ENCODE measurements at regions not wholly inside any gene's neighbourhood (a gene's known extent, or its start where the extent isn't known, plus 50 kb on each side); places are given as distances from the start of the nearest gene placed in this dataset.
"Not testable (repeated sequence)": the region's sequence is repeated elsewhere in the genome, so short reads cannot be mapped to it uniquely, and the experiment has no call there.

- DNase-seq (ENCODE audit: low spot score) = no peak
Observed at GRCh38 chr12:38480594-38480993, 164.0 kb downstream of the ALG10B start.

DNA sequence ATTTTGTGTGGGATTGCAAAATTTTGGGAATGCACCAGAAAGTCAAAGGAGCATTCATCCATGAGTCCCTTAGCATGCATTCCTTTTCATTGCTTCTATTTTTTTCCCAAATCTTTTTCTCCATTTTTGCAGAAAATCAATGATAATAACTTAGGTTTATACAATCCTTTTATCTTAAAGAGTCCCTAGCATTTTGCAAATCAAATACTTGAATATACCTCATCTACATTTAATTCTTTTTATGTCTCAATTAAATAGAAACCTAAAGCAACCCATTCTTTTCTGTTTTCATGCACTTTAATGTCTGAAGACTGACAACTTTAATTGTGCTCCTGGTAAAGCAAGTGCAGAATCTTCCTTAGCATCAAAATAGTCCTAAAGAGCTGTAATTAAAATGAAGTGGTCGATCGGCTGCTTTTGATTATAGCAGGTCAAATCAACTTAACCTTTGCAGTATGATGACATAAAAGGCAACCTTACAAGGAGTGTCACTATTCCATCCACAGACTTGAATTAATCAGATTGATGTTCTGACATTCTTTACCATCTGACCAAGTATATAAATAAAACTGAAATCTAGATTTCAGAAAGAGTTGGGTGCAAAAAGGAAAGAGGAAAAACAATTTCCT lies 168.4 kb downstream of the ALG10B start:
- DNase-seq (ENCODE audit: low spot score) = no peak

DNA sequence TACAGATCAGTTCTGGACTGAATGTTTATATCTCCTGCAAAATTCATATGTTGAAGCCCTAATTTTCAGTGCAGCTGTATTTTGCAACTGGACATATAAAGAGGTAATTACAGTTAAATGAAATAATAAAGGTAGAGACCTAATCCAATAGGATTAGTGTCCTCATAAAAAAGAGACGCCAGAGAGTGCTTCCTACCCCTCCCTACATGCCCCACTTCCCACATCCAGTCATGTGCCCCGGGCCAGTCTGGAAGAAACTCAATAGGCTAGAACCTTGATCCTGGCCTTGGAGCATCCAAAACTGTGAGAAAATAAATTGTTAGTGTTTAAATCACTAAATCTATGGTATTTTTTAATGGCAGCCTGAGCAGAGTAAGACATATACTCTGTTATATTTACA lies 172.3 kb downstream of the ALG10B start:
- no peak for DNase-seq (ENCODE audit: low spot score)

DNA sequence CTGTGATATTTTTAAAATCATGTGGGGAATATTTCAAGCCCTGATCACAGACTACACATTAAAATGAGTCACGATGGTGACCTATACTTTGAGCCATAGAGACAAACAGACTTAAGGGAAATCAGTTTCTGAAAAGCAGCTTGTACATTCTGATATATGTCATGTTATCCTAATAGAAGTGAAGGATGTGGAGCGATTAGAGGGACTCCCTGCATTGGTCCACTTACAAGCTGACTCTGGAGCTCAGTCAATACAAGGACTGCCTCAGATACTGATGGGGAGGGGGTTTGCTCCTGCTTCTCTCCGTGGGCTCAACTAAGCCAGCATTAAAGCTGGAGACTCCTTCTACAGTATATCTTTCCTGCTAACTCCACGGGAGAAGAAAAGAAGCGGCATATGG lies 173.5 kb downstream of the ALG10B start:
- no peak for DNase-seq (ENCODE audit: low spot score)

GRCh38 chr12:38490941-38491340 lies 174.4 kb downstream of the ALG10B start:
- no peak for DNase-seq (ENCODE audit: low spot score)

DNA sequence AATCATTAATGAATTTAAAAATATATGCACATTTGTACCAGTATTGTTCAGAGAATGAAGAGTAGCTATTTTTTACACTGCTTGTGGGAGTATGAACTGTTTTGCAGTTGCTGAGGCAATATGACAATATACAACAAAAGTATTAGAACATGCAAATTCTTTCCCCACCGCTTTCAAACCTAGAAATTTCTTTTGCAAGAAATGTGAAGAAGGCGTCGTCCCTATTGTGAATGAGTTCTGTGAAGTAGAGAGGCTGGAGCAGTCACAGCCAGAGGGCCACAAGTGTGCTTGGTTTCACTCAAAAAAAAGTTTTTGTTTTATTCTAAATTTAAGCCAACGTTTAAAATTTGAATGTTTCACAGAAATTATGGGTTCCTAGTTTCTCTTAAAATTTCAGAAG lies 184.9 kb downstream of the ALG10B start:
- no peak for DNase-seq (ENCODE audit: low spot score)

DNA sequence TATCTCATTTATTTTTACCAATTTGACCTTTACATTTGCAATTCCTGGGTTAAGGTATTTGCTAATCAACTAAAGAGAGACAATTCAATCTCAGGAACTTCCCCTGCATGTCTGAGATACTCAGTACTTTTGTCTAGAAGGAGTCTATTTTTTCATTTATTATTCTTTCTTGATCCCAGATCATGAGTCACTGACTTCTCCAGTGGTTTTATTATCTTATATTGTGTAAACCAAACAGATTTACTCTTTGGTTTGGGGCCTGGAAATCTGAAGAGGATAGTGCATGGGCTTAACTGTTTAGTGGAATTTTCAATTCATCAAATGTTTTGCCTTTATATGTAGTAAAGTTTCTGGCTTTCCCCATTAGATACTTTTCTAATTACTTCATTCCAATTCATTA lies 185.4 kb downstream of the ALG10B start:
- DNase-seq (ENCODE audit: low spot score) = no peak

GRCh38 chr12:38502415-38502814 lies 185.8 kb downstream of the ALG10B start:
- DNase-seq (ENCODE audit: low spot score) = no peak

- DNase-seq (ENCODE audit: low spot score) = no peak
Observed at GRCh38 chr12:38507839-38508238, 191.3 kb downstream of the ALG10B start.

GRCh38 chr12:38508246-38508645 lies 191.7 kb downstream of the ALG10B start:
- DNase-seq (ENCODE audit: low spot score) = no peak

- peak; percentile 0 for DNase-seq (ENCODE audit: low spot score)
Observed at GRCh38 chr12:38515912-38516311, 199.3 kb downstream of the ALG10B start.

GRCh38 chr12:38516418-38516817 lies 199.8 kb downstream of the ALG10B start:
- peak; percentile 0 for DNase-seq (ENCODE audit: low spot score)

DNA sequence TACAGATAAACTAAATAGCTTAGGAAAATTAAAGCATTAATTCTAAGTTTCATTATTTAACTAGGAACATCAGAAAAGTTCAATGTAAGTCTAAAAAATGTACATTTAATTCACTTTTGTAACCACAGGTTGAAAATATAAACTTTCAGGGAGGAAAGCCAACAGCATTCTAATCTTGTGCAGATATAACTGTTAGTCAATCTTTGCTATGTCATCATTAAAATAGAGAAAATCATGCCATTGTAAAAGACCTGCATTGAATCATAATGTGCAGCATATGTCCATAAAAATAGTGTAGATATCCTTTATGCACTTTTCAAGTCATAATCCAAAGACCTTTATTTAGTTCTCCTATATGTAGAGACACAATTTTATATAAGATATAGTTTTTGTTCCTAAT lies 207.3 kb downstream of the ALG10B start:
- DNase-seq (ENCODE audit: low spot score) = no peak

DNA sequence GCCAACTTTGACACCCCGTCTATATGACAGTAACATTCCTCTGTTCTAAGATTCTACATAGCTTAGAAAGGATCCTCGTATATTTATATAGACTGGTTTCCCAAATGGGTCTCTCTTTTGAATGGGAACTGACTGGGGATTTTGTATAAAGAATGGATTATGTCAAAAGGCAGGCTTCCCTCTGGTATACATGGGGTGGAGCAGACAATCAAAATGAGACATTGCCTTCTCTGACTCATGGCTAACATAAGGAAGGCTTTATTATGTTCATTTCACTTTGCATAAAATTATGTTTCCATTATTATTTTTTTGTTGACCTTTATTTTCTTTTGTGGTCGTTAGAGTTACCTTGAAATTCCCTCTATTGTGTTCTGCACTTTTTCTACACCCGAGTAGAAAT lies 211.1 kb downstream of the ALG10B start:
- DNase-seq (ENCODE audit: low spot score) = no peak

DNA sequence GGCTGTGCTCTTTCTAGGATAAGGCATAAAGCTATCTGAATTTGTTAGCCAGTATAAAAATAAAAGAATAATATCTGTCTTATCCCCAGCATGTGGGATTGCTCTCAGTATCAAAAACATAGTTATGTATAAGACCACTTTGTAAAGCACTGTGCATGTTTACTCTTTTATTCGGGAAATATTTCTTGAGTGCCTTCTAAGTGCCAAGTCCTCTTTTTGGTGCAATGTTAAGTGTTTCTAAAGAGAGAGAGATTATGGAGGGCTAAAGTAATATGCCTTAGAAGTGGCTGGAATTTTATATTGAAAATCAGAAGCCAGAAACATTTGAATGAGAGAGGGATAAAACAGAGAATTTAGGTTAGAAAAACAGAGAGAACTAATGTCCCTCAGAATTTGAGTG lies 212.0 kb downstream of the ALG10B start:
- DNase-seq (ENCODE audit: low spot score) = no peak

DNA sequence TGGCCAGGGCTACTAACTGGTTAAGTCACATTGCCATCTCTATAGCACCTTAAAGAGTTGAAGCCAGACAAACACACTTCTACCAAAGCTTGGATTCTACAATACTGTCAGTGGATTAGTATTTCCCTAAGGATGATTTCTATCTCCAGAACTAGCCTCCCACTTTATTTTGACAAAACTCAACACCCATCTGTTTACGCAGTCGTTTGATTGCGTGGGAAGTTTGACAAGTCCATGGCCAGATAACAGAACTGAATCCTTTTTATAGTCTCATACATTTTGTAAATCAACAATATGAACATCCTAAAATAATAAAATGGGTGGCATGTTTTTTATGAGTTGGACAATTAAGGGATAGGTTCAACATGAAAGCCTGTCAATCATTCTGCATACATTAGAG lies 212.7 kb downstream of the ALG10B start:
- not testable (repeated sequence) for DNase-seq (ENCODE audit: low spot score)

DNA sequence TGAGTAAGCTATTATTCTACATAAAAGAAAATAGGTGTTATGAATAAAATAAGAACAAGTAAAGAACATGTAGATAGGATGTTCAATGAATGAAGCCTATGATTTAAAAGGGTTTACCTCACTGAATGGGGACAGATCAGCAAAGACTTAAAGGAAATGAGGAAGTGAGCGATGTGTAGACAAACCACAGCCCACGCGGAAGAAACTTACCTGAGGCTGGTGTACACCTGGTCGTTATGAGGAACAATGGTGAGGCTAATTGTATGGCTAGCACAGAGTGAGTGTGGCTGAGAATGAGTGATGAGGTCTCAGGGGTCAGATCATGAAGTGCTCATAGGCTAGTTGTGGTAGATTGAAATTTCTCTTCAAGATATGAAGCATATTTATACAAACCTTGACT lies 221.7 kb downstream of the ALG10B start:
- no peak for DNase-seq (ENCODE audit: low spot score)

GRCh38 chr12:38540156-38540555 lies 223.6 kb downstream of the ALG10B start:
- DNase-seq (ENCODE audit: low spot score) = no peak

- DNase-seq (ENCODE audit: low spot score) = no peak
Observed at GRCh38 chr12:38541849-38542248, 225.3 kb downstream of the ALG10B start.

DNA sequence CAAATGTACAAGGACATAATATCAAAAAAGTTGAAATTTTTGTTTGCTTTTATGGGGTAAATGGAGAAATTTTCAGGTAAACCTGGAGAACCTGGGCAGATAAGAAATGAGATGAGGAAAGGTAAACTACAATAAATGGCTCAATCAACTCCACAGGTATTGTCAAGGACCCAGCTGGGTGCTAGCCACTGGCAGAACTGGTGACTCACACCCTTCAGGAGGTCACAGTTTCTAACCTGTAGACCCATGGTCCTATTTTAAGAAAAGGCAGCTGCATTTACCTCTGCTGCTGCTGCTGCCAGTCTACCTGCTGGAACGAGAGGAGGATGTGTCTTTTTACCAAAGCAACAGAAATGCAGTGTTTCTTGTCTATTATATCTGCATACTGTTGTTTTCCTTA lies 226.6 kb downstream of the ALG10B start:
- no peak for DNase-seq (ENCODE audit: low spot score)

DNA sequence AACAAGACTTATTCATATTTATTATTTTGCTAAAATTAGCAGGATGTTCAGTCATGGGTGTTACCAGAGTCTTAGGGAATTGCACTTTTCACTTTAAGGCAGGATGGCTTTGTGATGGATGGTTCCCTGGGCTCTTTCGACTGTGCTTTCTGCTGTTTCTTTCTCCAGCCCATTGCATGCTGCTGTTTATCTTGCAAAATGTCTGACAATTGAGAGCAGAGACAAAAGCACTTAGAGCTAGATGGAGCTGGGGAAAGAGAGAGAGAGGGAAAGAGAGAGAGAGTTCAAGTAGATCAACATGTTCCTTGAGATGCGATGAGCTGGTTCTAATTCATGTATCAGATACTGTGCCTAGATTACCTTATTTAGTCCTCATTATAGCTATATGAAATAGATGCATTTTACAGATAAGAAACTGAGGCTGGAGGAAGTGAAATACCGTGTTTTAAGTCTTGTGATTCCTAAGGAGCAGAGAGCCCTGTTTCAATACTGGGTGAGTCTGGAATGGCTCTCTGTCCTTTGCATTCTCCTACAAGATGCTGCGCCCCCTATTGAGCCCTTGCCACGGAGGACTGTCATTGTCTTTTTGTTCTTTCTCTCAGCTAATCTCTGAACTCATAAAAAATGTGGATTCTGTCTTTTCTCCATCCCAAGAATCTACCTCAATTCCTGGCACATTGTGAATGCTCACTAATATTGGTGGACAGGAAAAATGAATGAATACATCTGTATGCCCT lies 227.9 kb downstream of the ALG10B start:
- no peak for DNase-seq (ENCODE audit: low spot score)

DNA sequence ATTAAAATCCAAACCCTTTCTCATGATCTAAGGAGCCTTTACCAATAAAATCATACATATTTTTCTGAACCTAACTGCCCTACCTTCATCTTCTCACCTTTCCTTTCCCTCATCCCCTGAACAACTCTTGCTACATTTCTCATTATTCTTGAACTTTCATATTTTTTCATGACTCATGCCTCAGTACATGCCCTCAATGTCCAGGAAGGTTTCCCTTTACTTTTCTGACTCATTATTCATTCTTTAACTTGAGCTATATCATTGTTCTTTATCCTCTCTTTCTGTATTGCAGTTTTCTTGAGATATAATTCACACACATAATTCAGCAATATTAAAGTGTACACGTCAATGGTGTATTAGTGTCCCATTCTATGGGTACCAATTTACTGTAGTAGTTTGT lies 231.0 kb downstream of the ALG10B start:
- DNase-seq (ENCODE audit: low spot score) = no peak

DNA sequence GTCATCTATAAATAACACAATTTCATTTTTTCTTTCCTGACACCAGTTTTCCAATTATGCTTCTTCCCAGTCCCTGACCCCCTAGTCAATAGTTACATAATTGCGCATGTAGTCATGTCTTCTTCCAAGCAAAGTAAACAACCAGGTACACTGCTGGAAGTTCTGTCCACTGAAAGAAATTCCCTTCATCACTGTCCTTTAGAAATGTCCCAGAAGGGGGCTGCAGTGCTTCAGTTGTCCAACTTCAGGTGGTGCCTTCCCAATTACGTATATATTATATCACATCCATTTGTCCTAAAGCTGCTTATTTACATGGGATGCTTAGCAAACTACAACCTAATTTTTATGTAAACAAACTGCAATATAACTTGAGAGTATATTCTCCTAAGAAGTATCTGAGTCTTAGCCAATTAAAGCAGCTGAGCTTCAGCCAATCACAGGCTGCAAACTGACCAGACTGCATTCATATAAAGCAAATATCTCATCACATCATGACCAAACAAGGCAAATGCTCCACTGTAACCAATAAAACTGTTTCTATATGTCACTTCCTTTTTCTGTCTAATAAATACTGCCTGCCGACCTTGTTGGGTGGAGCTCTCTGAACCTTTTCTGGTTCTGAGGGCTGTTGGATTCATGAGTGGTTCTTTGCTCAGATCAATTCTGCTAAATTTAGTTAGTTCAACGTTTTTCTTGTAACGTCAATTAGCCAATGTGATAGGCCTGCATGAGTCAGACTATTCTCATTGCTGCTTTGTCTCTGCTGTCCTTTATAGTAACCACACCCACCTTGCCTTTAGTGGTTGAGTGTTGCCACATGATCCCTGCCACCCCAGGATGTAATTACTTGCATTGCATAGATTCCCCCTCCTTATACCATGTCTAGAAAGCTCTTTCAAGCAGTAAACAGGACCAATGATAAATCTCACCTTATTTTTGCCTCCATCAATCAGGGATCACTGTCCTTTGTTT lies 239.3 kb downstream of the ALG10B start:
- no peak for DNase-seq (ENCODE audit: low spot score)

Measured in putamen (tissue), 1 donor.